ENCODE measurements at regions not wholly inside any gene's neighbourhood (a gene's known extent, or its start where the extent isn't known, plus 50 kb on each side); places are given as distances from the start of the nearest gene placed in this dataset.

- Histone ChIP-seq H3K4me3 (no peak overlapping the region), H3K36me3 (no peaks in the 10 kb centered on the region), H3K27ac (replicated peaks) (no peak overlapping the region), H3K9me3 (replicated peaks) (no peaks in the 10 kb centered on the region), H3K4me1 (no peaks in the 10 kb centered on the region), H3K27me3 (ENCODE audit: low read depth) (no peaks in the 10 kb centered on the region)
- intact Hi-C loops (cut with micrococcal nuclease), result no loop called here
- TF ChIP-seq CTCF (IDR thresholded peaks at IDR 0.05; ENCODE audit: borderline replicate concordance), result no peak
- DNase-seq, result no peak
Observed at GRCh38 chr5:117881426-117882230, 1106.7 kb downstream of the DTWD2 start.

- no peak for TF ChIP-seq CTCF (IDR thresholded peaks at IDR 0.05; ENCODE audit: borderline replicate concordance)
- no peak for DNase-seq
- Histone ChIP-seq H3K27ac (replicated peaks) (no peak overlapping the region), H3K4me3 (no peak overlapping the region), H3K36me3 (no peaks in the 10 kb centered on the region), H3K27me3 (ENCODE audit: low read depth) (no peaks in the 10 kb centered on the region), H3K9me3 (replicated peaks) (no peaks in the 10 kb centered on the region), H3K4me1 (no peaks in the 10 kb centered on the region)
- intact Hi-C loops (cut with micrococcal nuclease), result no loop called here
Observed at GRCh38 chr5:117880932-117881331, 1107.4 kb downstream of the DTWD2 start.

- no peak overlapping the region for H3K4me3 ChIP-seq
- H3K9me3 ChIP-seq (replicated peaks), result peaks cover 9% of the 10 kb centered on the region
- no peak for TF ChIP-seq CTCF (IDR thresholded peaks at IDR 0.05; ENCODE audit: borderline replicate concordance)
- no peaks in the 10 kb centered on the region for H3K4me1 ChIP-seq
- H3K36me3 ChIP-seq, result no peaks in the 10 kb centered on the region
- H3K27ac ChIP-seq (replicated peaks), result no peak overlapping the region
- no peaks in the 10 kb centered on the region for H3K27me3 ChIP-seq (ENCODE audit: low read depth)
- no peak for DNase-seq
- intact Hi-C loops (cut with micrococcal nuclease), result no loop called here
Observed at GRCh38 chr5:117877731-117878130, 1110.6 kb downstream of the DTWD2 start.

GRCh38 chr5:117872798-117873368, 1115.5 kb downstream of the DTWD2 start:
- intact Hi-C loops (cut with micrococcal nuclease), result no loop called here
- H3K27me3 ChIP-seq (ENCODE audit: low read depth), result no peaks in the 10 kb centered on the region
- H3K9me3 ChIP-seq (replicated peaks), result peaks cover 9% of the 10 kb centered on the region
- H3K4me1 ChIP-seq, result no peaks in the 10 kb centered on the region
- H3K27ac ChIP-seq (replicated peaks), result no peak overlapping the region
- no peak overlapping the region for H3K4me3 ChIP-seq
- H3K36me3 ChIP-seq, result no peaks in the 10 kb centered on the region
- no peak for TF ChIP-seq CTCF (IDR thresholded peaks at IDR 0.05; ENCODE audit: borderline replicate concordance)
- no peak for DNase-seq

- H3K27ac ChIP-seq (replicated peaks), result no peak overlapping the region
- H3K9me3 ChIP-seq (replicated peaks), result no peaks in the 10 kb centered on the region
- no peaks in the 10 kb centered on the region for H3K36me3 ChIP-seq
- H3K4me3 ChIP-seq, result no peak overlapping the region
- no peak for DNase-seq
- no peaks in the 10 kb centered on the region for H3K27me3 ChIP-seq (ENCODE audit: low read depth)
- H3K4me1 ChIP-seq, result no peaks in the 10 kb centered on the region
- intact Hi-C loops (cut with micrococcal nuclease), result no loop called here
- TF ChIP-seq CTCF (IDR thresholded peaks at IDR 0.05; ENCODE audit: borderline replicate concordance), result no peak
Observed at GRCh38 chr5:117869596-117869995, 1118.8 kb downstream of the DTWD2 start.

All from left ventricle myocardium inferior (tissue), 1 donor.